ENCODE measurements at regions not wholly inside any gene's neighbourhood (a gene's known extent, or its start where the extent isn't known, plus 50 kb on each side); places are given as distances from the start of the nearest gene placed in this dataset.

DNA sequence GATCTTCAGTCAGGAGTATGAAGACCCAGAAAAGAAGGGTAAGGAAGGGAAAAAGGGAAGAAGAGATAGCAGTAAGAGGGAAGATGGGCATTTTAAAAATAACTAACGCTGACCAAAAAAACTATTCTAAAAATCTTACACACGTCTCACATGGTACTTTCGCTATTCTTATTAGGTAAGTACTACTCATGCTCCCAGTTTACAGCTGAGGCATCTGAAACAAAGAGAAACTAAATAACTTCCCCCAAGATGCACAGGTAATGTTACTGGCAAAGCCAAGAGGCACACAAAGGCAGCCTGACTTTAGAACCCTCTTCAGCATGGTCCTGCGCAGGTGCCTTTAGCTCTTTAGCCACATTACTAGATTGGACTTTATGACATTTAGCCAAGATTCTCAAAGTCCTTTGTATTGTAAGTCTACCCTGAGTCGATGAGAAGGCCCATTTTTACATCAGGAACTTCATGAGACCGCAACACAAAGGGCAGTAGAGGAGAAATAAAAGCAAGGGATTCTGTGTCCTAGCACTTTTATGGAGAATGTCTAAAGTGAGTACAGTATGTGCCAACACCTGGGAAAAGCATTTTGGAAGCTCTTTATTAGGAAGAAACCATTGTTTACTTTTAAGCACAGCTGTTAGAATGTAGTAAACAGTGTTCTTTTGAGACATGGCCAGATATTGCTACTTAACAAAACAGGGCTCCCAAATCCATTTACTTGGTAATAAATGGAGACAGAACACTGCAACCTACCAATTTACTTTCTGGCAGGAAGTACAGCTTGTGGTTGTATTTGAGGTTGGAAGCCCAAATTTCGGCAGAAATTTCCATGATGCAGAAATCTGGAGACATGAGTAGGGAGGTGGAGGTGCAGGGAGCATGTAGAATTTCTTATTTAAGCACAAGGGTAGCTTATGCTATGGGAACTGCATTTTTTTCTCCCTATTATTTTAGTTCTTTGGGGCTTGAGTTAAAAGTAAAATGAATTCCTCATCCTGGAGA lies 250.7 kb downstream of the KCTD12 start:
- peaks cover 10% of the 10 kb centered on the region for H3K27me3 Mint-ChIP-seq
- H3K27ac Mint-ChIP-seq: no peak overlapping the region
- H3K36me3 Mint-ChIP-seq (ENCODE audit: low read depth): no peaks in the 10 kb centered on the region
- no peak for ATAC-seq (replicated peaks)
- H3K4me1 Mint-ChIP-seq: no peaks in the 10 kb centered on the region
- no peak overlapping the region for H3K4me3 Mint-ChIP-seq
- H3K9me3 Mint-ChIP-seq: no peaks in the 10 kb centered on the region

DNA sequence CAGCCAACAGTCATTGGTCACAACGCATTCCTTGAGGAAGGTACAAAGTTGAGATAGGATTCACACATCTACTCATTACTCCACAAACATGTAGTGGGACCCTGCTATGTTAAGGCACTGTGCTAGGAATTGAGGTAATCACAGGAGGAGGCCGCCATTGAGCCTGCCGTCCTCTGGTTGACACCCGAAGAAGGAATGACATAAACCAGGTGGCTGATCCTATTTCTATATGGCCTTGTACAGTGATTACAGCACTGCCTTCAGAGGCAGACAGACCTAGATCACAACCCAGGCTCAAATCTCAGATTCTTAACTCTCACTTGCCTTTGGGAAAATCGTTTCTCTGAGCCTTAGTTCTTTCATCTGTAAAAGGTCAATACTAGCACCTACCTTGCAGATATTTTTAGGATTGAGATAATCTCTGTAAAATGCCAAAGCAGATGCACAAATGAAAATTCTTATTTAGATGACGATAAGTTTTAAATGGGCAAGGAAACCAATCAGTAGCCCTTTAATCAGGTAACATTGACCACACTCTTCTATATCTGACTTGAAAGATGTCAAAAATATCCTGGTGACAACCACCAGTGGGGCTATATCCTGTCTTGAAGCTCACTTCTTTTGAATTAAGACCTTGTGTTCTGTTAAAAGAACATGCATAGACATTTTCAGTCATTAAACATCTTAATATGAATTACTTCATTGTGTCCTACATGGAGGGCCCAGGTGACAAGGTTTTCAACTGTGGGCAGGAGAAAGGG lies 251.6 kb downstream of the KCTD12 start:
- no peaks in the 10 kb centered on the region for H3K36me3 Mint-ChIP-seq (ENCODE audit: low read depth)
- H3K27ac Mint-ChIP-seq: no peak overlapping the region
- ATAC-seq (replicated peaks): no peak
- H3K4me3 Mint-ChIP-seq: no peak overlapping the region
- peaks cover 13% of the 10 kb centered on the region for H3K27me3 Mint-ChIP-seq
- H3K4me1 Mint-ChIP-seq: no peaks in the 10 kb centered on the region
- no peaks in the 10 kb centered on the region for H3K9me3 Mint-ChIP-seq

DNA sequence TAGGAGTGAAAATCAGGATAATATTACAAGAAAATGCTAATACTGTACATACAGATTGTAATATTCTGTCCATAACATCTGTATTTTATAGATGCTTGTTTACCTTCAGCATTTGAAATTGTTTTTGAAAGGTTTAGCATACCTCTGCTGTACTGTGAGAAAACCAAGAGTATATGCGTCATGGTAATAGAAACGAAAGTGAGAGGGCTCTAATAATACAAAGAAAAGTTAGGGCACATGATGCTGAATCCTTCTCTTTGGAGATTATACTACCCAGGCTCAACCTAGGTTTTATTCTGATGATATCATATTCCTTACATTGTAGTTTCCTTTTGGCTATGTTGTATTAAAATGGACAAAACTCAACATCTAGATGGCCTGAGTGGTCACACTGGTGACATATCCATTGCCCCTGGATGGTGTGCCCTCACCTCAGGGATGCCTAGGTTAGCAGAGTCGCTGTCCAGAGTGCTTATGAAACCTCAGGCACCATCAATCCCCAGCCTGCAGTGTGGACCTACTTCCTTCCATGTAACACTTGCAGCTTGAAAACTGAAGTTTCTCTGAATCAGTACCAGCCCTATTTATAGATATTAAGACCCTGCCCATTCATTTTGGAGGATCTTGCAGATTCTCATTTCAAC lies 253.7 kb downstream of the KCTD12 start:
- no peaks in the 10 kb centered on the region for H3K4me1 Mint-ChIP-seq
- no peak overlapping the region for H3K4me3 Mint-ChIP-seq
- no peak overlapping the region for H3K27ac Mint-ChIP-seq
- peaks cover 17% of the 10 kb centered on the region for H3K27me3 Mint-ChIP-seq
- H3K9me3 Mint-ChIP-seq: peaks cover 7% of the 10 kb centered on the region
- no peaks in the 10 kb centered on the region for H3K36me3 Mint-ChIP-seq (ENCODE audit: low read depth)
- no peak for ATAC-seq (replicated peaks)

DNA sequence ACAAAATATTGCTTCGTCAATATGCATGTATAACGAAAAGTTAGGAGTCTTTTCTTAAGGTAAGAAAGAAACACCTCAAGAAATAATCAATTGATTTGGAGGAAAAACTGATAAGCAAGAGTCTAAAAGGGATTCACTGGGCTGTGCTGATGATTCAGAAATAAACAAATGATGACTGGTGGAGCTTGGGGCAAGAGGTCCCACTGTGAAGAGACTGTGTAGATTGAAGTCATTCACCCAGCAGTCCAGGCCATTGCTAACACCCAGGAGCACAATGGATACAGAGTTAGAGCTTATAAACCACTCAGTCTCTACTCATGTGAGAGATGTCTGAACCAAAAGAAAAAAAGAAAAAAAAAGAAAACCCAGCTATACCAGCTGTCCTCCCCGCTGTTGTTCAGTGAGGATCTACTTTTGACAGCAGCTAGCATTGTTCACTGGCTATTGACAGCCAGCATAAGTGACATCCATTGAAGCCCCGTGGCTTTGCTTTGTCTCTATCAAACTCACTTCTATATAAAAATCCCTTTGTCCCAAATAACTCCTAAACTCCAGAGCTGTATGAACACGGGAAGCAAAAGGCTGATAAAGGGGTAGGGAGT lies 255.5 kb downstream of the KCTD12 start:
- no peak overlapping the region for H3K4me3 Mint-ChIP-seq
- ATAC-seq (replicated peaks): no peak
- peaks cover 7% of the 10 kb centered on the region for H3K9me3 Mint-ChIP-seq
- H3K4me1 Mint-ChIP-seq: no peaks in the 10 kb centered on the region
- no peak overlapping the region for H3K27ac Mint-ChIP-seq
- peaks cover 27% of the 10 kb centered on the region for H3K27me3 Mint-ChIP-seq
- H3K36me3 Mint-ChIP-seq (ENCODE audit: low read depth): no peaks in the 10 kb centered on the region

DNA sequence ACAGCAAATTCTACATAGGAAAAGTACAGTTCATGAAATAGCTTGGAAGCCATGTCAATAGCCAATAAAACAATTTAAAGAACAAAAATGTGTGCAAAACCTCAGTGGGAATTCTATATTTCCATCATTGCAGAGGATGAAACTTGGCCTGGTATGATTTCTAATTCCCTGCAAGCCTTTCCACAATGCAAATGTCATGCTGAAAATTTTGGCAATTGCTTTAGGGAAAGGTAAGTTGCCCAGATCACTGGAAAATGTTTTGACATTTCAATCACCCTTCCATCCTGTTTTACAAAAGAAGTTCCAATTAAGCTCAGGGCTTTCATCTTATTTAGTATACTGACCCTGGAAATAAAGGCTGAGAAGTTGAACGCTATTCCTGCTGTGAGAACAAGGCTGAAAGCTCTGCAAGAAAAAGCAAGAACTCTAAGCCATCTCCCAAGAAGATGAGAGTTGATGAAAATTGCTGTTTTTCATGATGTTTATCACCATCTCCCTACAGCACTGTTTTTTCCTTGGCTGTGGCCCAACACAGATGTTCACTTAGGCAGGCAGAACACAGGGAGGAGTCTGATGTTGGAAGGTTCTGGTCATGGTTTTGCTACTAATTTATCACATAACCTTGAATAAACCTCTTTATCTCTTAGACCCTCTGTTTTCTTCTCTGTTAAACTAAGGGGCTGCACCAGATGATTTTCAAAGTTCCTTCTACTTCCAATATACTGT lies 263.7 kb downstream of the KCTD12 start:
- H3K27me3 Mint-ChIP-seq: peaks cover 18% of the 10 kb centered on the region
- no peaks in the 10 kb centered on the region for H3K9me3 Mint-ChIP-seq
- no peaks in the 10 kb centered on the region for H3K4me1 Mint-ChIP-seq
- H3K36me3 Mint-ChIP-seq (ENCODE audit: low read depth): no peaks in the 10 kb centered on the region
- ATAC-seq (replicated peaks): no peak
- H3K27ac Mint-ChIP-seq: no peak overlapping the region
- H3K4me3 Mint-ChIP-seq: no peak overlapping the region

DNA sequence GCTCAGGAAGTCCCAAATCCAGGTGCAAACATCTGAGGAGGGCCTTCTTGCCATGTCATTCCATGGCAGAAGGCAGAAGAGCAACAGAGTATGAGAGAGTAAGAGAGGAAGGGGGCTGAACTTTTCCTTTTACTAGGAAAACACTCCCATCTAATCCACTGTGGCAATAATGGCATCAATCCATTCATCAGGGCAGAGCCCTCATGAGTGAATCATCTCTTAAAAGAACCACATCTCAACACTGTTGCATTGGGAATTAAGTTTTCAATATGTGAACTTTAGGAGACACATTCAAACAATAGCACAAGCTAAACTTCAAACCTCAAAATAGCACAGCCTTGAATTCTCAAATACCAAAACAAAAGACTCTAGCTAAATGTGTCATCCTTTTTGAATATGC lies 264.5 kb downstream of the KCTD12 start:
- no peaks in the 10 kb centered on the region for H3K4me1 Mint-ChIP-seq
- H3K36me3 Mint-ChIP-seq (ENCODE audit: low read depth): no peaks in the 10 kb centered on the region
- no peak overlapping the region for H3K4me3 Mint-ChIP-seq
- no peaks in the 10 kb centered on the region for H3K9me3 Mint-ChIP-seq
- H3K27ac Mint-ChIP-seq: no peak overlapping the region
- no peak for ATAC-seq (replicated peaks)
- peaks cover 16% of the 10 kb centered on the region for H3K27me3 Mint-ChIP-seq

DNA sequence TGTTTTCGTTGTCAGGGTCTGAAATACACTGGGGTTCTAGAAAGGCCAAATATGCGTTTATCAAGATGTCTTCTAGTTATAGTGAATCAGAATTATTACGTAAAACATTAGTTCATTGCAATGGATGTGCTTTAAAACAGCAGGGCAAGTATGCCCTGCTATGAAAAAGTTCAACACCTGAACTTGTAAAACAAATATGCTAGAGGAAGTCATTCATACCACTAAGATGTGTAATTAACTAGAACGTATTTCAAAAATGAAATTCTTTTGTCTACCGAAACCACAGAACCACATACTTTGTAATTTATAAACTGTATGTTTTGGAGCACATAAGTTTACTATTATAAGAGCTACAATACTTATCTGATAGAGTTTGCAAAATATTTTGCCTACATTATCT lies 266.2 kb downstream of the KCTD12 start:
- ATAC-seq (replicated peaks): no peak
- no peak overlapping the region for H3K27ac Mint-ChIP-seq
- no peaks in the 10 kb centered on the region for H3K36me3 Mint-ChIP-seq (ENCODE audit: low read depth)
- peaks cover 4% of the 10 kb centered on the region for H3K27me3 Mint-ChIP-seq
- H3K4me1 Mint-ChIP-seq: no peaks in the 10 kb centered on the region
- H3K4me3 Mint-ChIP-seq: no peak overlapping the region
- H3K9me3 Mint-ChIP-seq: no peaks in the 10 kb centered on the region

DNA sequence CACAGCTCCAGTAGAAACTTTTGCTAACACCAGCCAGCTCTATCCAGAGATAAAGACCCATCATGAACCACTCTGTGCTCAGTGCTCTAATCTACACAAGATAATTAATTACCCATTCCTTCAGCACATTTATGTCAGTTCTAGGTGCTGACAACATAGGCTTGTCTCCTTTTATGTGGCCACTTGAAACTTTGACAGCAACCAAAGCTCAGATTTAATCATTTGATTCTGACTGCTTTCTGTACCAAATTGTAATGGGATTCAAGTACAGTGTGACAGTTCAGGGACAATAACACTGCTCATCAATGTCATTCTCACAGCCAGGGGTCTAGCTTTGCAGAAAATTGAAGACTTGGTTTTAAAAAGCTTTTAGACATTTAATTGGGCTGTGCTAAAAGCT lies 266.6 kb downstream of the KCTD12 start:
- ATAC-seq (replicated peaks): no peak
- Mint-ChIP-seq H3K4me3 (no peak overlapping the region), H3K27me3 (peaks cover 4% of the 10 kb centered on the region), H3K9me3 (no peaks in the 10 kb centered on the region), H3K27ac (no peak overlapping the region), H3K4me1 (no peaks in the 10 kb centered on the region), H3K36me3 (ENCODE audit: low read depth) (no peaks in the 10 kb centered on the region)

DNA sequence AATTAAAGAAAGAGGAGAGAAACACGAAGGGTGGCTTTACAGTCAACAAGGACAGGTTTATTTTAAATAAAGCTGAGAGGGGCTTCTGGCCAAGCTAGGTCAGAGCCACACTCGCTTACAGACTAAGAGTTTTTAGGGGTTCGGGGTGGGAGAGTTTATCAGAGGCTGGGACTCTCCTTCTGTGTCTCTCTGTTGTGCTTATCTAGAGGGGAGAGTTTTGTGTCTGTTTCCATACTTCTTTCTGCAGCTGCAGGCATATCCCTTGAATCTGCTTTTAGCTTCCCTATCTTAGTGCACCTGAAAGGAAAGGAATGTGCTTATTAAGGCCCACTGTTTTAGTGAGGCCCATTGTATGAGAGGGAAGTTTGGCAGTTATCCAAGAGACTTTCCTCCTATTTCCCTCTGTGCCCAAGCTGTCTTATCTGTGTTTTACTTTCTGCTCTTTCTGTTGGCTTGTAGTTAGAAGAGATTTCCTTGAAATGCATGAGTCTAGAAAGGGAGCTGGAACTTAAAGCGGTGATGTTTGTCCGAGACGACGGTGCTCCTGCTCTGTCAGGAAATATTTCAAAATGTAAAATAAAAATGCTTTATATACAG lies 275.3 kb downstream of the KCTD12 start:
- no peak overlapping the region for H3K4me3 Mint-ChIP-seq
- no peaks in the 10 kb centered on the region for H3K27me3 Mint-ChIP-seq
- H3K27ac Mint-ChIP-seq: no peak overlapping the region
- ATAC-seq (replicated peaks): no peak
- H3K36me3 Mint-ChIP-seq (ENCODE audit: low read depth): no peaks in the 10 kb centered on the region
- no peaks in the 10 kb centered on the region for H3K9me3 Mint-ChIP-seq
- H3K4me1 Mint-ChIP-seq: no peaks in the 10 kb centered on the region

DNA sequence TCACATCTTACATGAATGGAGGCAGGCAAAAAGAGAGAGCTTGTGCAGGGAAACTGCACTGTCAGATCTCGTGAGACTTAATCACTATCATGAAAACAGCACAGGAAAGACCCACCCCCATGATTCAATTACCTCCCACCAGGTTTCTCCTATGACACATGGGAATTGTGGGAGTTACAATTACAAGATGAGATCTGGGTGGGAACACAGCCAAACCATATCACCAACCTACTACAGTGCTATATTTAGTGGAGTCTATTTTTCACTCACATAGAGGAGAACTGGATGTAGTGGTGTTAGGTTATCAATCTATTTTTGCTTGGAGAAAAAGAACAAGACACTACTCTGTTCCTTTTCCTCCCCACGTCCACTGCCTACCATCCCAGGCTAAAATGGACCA lies 276.6 kb downstream of the KCTD12 start:
- H3K4me3 Mint-ChIP-seq: no peak overlapping the region
- H3K9me3 Mint-ChIP-seq: no peaks in the 10 kb centered on the region
- no peaks in the 10 kb centered on the region for H3K4me1 Mint-ChIP-seq
- no peak for ATAC-seq (replicated peaks)
- no peak overlapping the region for H3K27ac Mint-ChIP-seq
- no peaks in the 10 kb centered on the region for H3K36me3 Mint-ChIP-seq (ENCODE audit: low read depth)
- H3K27me3 Mint-ChIP-seq: peaks cover 3% of the 10 kb centered on the region

DNA sequence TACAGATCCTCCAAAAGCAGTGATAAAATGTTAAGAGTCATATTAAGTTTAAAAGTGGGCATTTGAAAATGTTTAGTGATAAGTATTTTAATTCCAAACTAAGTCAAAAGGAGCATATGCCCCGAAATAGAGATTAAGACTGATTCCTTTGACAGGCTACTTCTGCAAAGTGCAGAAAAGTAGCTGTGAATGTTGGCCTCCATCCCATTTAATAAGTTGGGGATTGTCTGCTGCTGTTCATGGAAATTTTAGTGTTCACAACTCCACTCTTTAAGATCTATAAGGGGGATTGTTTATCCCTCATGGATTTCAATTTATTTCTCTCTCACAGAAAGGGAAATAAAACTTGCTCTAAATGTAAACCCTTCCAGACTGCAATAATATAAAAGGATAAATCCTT lies 278.3 kb downstream of the KCTD12 start:
- Mint-ChIP-seq H3K36me3 (ENCODE audit: low read depth) (no peaks in the 10 kb centered on the region), H3K4me1 (no peaks in the 10 kb centered on the region), H3K27ac (no peak overlapping the region), H3K27me3 (peaks cover 4% of the 10 kb centered on the region), H3K9me3 (no peaks in the 10 kb centered on the region), H3K4me3 (no peak overlapping the region)
- ATAC-seq (replicated peaks): no peak

DNA sequence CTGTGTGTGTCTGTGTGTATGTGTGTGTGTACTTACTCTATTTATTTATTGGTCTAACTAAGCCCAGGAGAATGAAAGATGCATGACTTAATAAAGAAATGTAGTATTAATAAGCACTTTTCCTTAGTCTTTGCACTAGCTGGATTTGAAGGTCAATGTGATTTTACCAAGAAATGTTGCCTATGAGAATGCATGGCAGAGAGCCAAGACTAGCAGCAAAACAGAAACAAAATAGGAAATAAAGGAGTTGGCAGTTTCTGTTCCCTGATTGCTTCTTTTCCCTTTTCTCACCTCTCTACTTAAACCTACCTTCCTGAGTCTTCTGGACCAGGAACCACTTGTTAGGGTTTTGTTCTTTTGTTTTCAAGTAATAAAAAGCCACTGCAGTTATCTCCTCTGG lies 286.1 kb downstream of the KCTD12 start:
- no peak overlapping the region for H3K27ac Mint-ChIP-seq
- no peaks in the 10 kb centered on the region for H3K9me3 Mint-ChIP-seq
- H3K4me1 Mint-ChIP-seq: no peaks in the 10 kb centered on the region
- H3K4me3 Mint-ChIP-seq: no peak overlapping the region
- peaks cover 8% of the 10 kb centered on the region for H3K27me3 Mint-ChIP-seq
- no peak for ATAC-seq (replicated peaks)
- H3K36me3 Mint-ChIP-seq (ENCODE audit: low read depth): no peaks in the 10 kb centered on the region

DNA sequence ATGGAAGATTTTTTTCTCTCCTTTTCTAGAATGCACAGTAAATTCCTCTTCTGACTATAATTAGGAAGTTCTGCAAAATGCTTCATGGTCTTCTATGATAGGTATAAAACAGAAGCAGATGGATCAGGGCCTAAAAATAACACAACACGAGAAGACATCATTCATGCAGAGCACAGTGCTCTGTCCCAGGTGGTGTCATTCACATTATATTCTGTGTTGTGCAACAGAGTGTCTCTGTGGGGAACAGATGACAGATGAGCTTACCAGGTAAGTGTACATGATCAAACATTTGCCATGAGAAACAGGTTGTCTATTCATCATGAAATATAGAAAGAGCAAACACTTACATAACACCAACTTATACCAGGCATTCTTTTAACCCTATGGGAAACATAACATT lies 288.3 kb downstream of the KCTD12 start:
- no peak for ATAC-seq (replicated peaks)
- H3K4me3 Mint-ChIP-seq: no peak overlapping the region
- H3K27ac Mint-ChIP-seq: no peak overlapping the region
- H3K36me3 Mint-ChIP-seq (ENCODE audit: low read depth): no peaks in the 10 kb centered on the region
- H3K9me3 Mint-ChIP-seq: no peaks in the 10 kb centered on the region
- peaks cover 4% of the 10 kb centered on the region for H3K27me3 Mint-ChIP-seq
- H3K4me1 Mint-ChIP-seq: no peaks in the 10 kb centered on the region
